Sigmoid colon (tissue), 6 donors: ENCODE measurements at regions not wholly inside any gene's neighbourhood (a gene's known extent, or its start where the extent isn't known, plus 50 kb on each side); places are given as distances from the start of the nearest gene placed in this dataset.

ENCODE experiments used
- DNase-seq: peaks from one replicate; pipeline ENCODE4 v3.0.0-alpha.2; 2019
- H3K27ac ChIP-seq, 4 donors: fragments of 200-600 bp; sonication (generic); one replicate each; pipeline ENCODE4 v1.5.1; 2016 to 2019; ENCODE audit warnings: mild to moderate bottlenecking in 1 of 4
- H3K27me3 ChIP-seq, 3 donors: fragments of 200-600 bp; sonication (generic); one replicate each; pipeline ENCODE4 v1.5.1; 2019; ENCODE audit warnings: mild to moderate bottlenecking in 1 of 3
- H3K36me3 ChIP-seq, 4 donors: fragments of 200-600 bp; sonication (generic); one replicate each; pipeline ENCODE4 v1.5.1; 2016 to 2019
- H3K4me1 ChIP-seq, 4 donors: fragments of 200-600 bp; sonication (generic); one replicate each; pipeline ENCODE4 v1.5.1; 2017 to 2019
- H3K4me3 ChIP-seq, 4 donors: fragments of 200-600 bp; sonication (generic); one replicate each; pipeline ENCODE4 v1.5.1; 2017 to 2019; ENCODE audit warnings: mild to moderate bottlenecking in 2 of 4, moderate library complexity in 1 of 4
- H3K9me3 ChIP-seq, 4 donors: fragments of 200-600 bp in 3 of 4; sonication (generic) in 3 of 4; one replicate each; pipeline versions ENCODE4 v1.5.1 to v1.6.1; 2013 to 2019
- CTCF ChIP-seq, 4 experiments: fragments of 450-650 bp in 3 of 4; fragments of 200-600 bp in 1 of 4; IDR thresholded peaks; one replicate each; pipeline ENCODE4 v1.5.1; 2016 to 2019; ENCODE audit warnings: antibody characterized with exemption in 4 of 4, mild to moderate bottlenecking in 3 of 4, moderate library complexity in 2 of 4
- EP300 ChIP-seq, 4 donors: sonication (generic); formaldehyde crosslinking; IDR thresholded peaks; one replicate each; pipeline ENCODE4 v1.6.1; 2017; ENCODE audit warnings: antibody characterized with exemption in 4 of 4
- POLR2A ChIP-seq, 2 donors: fragments of 450-650 bp; IDR thresholded peaks; one replicate each; pipeline ENCODE4 v1.6.1; 2016; ENCODE audit warnings: antibody characterized with exemption in 2 of 2, mild to moderate bottlenecking in 2 of 2, moderate library complexity in 2 of 2
- POLR2AphosphoS5 ChIP-seq, 4 donors: sonication (generic); formaldehyde crosslinking; IDR thresholded peaks; one replicate each; pipeline ENCODE4 v1.6.1; 2017; ENCODE audit warnings: antibody characterized with exemption in 4 of 4
- whole genome bisulfite sequencing, 2 donors: extraction: QIAGEN DNeasy Blood & Tissue Kit; methylation state at CpG; one replicate each; pipeline ENCODE4 v1.1.7; 2013; 5-methylcytosine and 5-hydroxymethylcytosine counted together
- intact Hi-C: fragments of 100-400 bp; cut with DNase I; formaldehyde crosslinking; loops from one replicate; pipeline ENCODE4 v1.15.1; 2023
- donor health status: healthy with polysubstance abuse.
- donor health status: healthy.

GRCh38 chr2:33890686-33891085 lies 291.6 kb upstream of the FAM98A start:
- WGBS, 2 donors, result 95 to 96% methylated on average over 6 of the region's 6 CpGs
- Histone ChIP-seq H3K9me3 (no peaks in the 10 kb centered on the region), H3K27me3 (no peaks in the 10 kb centered on the region), H3K4me1 (no peaks in the 10 kb centered on the region), H3K36me3 (no peaks in the 10 kb centered on the region), H3K27ac (no peak overlapping the region), H3K4me3 (no peak overlapping the region)
- DNase-seq, result no peak
- TF ChIP-seq EP300 (IDR thresholded peaks at IDR 0.05) (no peak), POLR2A (IDR thresholded peaks at IDR 0.05) (no peak), POLR2AphosphoS5 (IDR thresholded peaks at IDR 0.05) (no peak), CTCF (IDR thresholded peaks at IDR 0.05) (no peak)
- intact Hi-C loops, result no loop called here

- no peaks in the 10 kb centered on the region for H3K4me1 ChIP-seq
- no peaks in the 10 kb centered on the region for H3K27me3 ChIP-seq
- no peaks in the 10 kb centered on the region for H3K36me3 ChIP-seq
- no peak overlapping the region for H3K27ac ChIP-seq
- WGBS, 2 donors, result 70 to 73% methylated on average over 6 of the region's 6 CpGs
- TF ChIP-seq POLR2AphosphoS5 (IDR thresholded peaks at IDR 0.05) (no peak), EP300 (IDR thresholded peaks at IDR 0.05) (no peak)
- intact Hi-C loops, result no loop called here
- H3K9me3 ChIP-seq, result no peaks in the 10 kb centered on the region
- DNase-seq, result no peak
- H3K4me3 ChIP-seq, result no peak overlapping the region
Measured at GRCh38 chr2:33877348-33878016, 278.4 kb upstream of the FAM98A start.

GRCh38 chr2:33873076-33873605 lies 274.0 kb upstream of the FAM98A start:
- Histone ChIP-seq H3K27me3 (no peaks in the 10 kb centered on the region), H3K4me1 (no peaks in the 10 kb centered on the region), H3K9me3 (no peaks in the 10 kb centered on the region), H3K36me3 (no peaks in the 10 kb centered on the region), H3K4me3 (no peak overlapping the region), H3K27ac (no peak overlapping the region)
- DNase-seq, result no peak
- no peak for TF ChIP-seq CTCF (IDR thresholded peaks at IDR 0.05)
- intact Hi-C loops, result no loop called here
- 52 to 81% methylated on average over 1 of the region's 1 CpG for WGBS, 2 donors

- no peaks in the 10 kb centered on the region for H3K9me3 ChIP-seq
- TF ChIP-seq CTCF (IDR thresholded peaks at IDR 0.05) (no peak), EP300 (IDR thresholded peaks at IDR 0.05) (no peak), POLR2AphosphoS5 (IDR thresholded peaks at IDR 0.05) (no peak), POLR2A (IDR thresholded peaks at IDR 0.05) (no peak)
- DNase-seq, result no peak
- H3K27ac ChIP-seq, result no peak overlapping the region
- H3K36me3 ChIP-seq, result no peaks in the 10 kb centered on the region
- intact Hi-C loops, result no loop called here
- no peaks in the 10 kb centered on the region for H3K4me1 ChIP-seq
- H3K4me3 ChIP-seq, result no peak overlapping the region
- WGBS, 2 donors, result 42 to 51% methylated on average over 11 of the region's 11 CpGs
- no peaks in the 10 kb centered on the region for H3K27me3 ChIP-seq
Measured at GRCh38 chr2:33859811-33860461, 260.8 kb upstream of the FAM98A start.

- TF ChIP-seq EP300 (IDR thresholded peaks at IDR 0.05) (no peak), POLR2AphosphoS5 (IDR thresholded peaks at IDR 0.05) (no peak), POLR2A (IDR thresholded peaks at IDR 0.05) (no peak), CTCF (IDR thresholded peaks at IDR 0.05) (no peak)
- Histone ChIP-seq H3K36me3 (no peaks in the 10 kb centered on the region), H3K4me3 (no peak overlapping the region), H3K4me1 (no peaks in the 10 kb centered on the region), H3K27ac (no peak overlapping the region), H3K27me3 (no peaks in the 10 kb centered on the region), H3K9me3 (no peaks in the 10 kb centered on the region)
- intact Hi-C loops, result no loop called here
- WGBS, 2 donors, result 60 to 69% methylated on average over 6 of the region's 6 CpGs
- no peak for DNase-seq
Measured at GRCh38 chr2:33859176-33859575, 260.1 kb upstream of the FAM98A start.
